Sigmoid colon (tissue), 6 donors: ENCODE measurements at regions not wholly inside any gene's neighbourhood (a gene's known extent, or its start where the extent isn't known, plus 50 kb on each side); places are given as distances from the start of the nearest gene placed in this dataset.

Source experiments
- DNase-seq: peaks from one replicate; pipeline ENCODE4 v3.0.0-alpha.2; 2019
- H3K27ac ChIP-seq, 4 donors: fragments of 200-600 bp; sonication (generic); one replicate each; pipeline ENCODE4 v1.5.1; 2016 to 2019; ENCODE audit warnings: mild to moderate bottlenecking in 1 of 4
- H3K27me3 ChIP-seq, 3 donors: fragments of 200-600 bp; sonication (generic); one replicate each; pipeline ENCODE4 v1.5.1; 2019; ENCODE audit warnings: mild to moderate bottlenecking in 1 of 3
- H3K36me3 ChIP-seq, 4 donors: fragments of 200-600 bp; sonication (generic); one replicate each; pipeline ENCODE4 v1.5.1; 2016 to 2019
- H3K4me1 ChIP-seq, 4 donors: fragments of 200-600 bp; sonication (generic); one replicate each; pipeline ENCODE4 v1.5.1; 2017 to 2019
- H3K4me3 ChIP-seq, 4 donors: fragments of 200-600 bp; sonication (generic); one replicate each; pipeline ENCODE4 v1.5.1; 2017 to 2019; ENCODE audit warnings: mild to moderate bottlenecking in 2 of 4, moderate library complexity in 1 of 4
- H3K9me3 ChIP-seq, 4 donors: fragments of 200-600 bp in 3 of 4; sonication (generic) in 3 of 4; one replicate each; pipeline versions ENCODE4 v1.5.1 to v1.6.1; 2013 to 2019
- EP300 ChIP-seq, 4 donors: sonication (generic); formaldehyde crosslinking; IDR thresholded peaks; one replicate each; pipeline ENCODE4 v1.6.1; 2017; ENCODE audit warnings: antibody characterized with exemption in 4 of 4
- POLR2A ChIP-seq, 2 donors: fragments of 450-650 bp; IDR thresholded peaks; one replicate each; pipeline ENCODE4 v1.6.1; 2016; ENCODE audit warnings: antibody characterized with exemption in 2 of 2, mild to moderate bottlenecking in 2 of 2, moderate library complexity in 2 of 2
- POLR2AphosphoS5 ChIP-seq, 4 donors: sonication (generic); formaldehyde crosslinking; IDR thresholded peaks; one replicate each; pipeline ENCODE4 v1.6.1; 2017; ENCODE audit warnings: antibody characterized with exemption in 4 of 4
- WGBS, 2 donors: extraction: QIAGEN DNeasy Blood & Tissue Kit; methylation state at CpG; one replicate each; pipeline ENCODE4 v1.1.7; 2013; 5-methylcytosine and 5-hydroxymethylcytosine counted together
- intact Hi-C: fragments of 100-400 bp; cut with DNase I; formaldehyde crosslinking; loops from one replicate; pipeline ENCODE4 v1.15.1; 2023
- TF ChIP-seq, protein P1 (sequence below), 4 experiments: fragments of 450-650 bp in 3 of 4; fragments of 200-600 bp in 1 of 4; IDR thresholded peaks; one replicate each; pipeline ENCODE4 v1.5.1; 2016 to 2019; ENCODE audit warnings: antibody characterized with exemption in 4 of 4, mild to moderate bottlenecking in 3 of 4, moderate library complexity in 2 of 4
- donor health status: healthy with polysubstance abuse.
- donor health status: healthy.

DNA sequence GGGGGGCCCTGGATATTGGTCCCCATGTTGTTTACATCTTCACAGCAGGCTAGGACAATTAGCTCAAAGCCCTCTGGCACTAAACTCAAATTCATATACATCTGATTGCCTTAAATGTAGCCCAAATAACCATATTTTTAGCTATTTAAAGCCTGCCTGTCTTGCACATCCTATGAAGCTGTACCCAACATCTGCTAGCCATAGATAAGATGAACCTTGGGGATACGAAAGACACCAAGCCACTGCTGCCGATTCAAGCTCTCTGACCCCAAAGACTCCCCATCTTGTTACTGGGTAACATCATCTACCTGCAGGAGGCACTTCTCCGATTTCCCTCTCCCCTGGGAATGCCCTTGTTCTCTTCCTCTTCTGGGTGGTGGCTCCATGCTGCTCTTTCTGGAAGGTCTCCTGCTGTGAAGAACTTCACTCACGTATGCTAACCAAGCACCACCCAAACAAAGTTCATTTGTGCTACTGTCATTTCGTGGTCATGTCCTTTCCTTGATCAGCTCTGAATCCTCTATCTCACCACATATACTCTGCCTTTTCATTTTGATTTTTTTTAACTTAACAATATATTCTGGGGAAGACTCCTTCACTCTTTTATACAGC lies 107.7 kb upstream of the ATXN3L start:
- Histone ChIP-seq H3K4me3 (no peak overlapping the region), H3K27ac (no peak overlapping the region), H3K27me3 (no peaks in the 10 kb centered on the region), H3K36me3 (no peaks in the 10 kb centered on the region), H3K9me3 (no peaks in the 10 kb centered on the region), H3K4me1 (peaks cover 0 to 7% (median 5%) of the 10 kb centered on the region in 4 donors)
- intact Hi-C loops, result no loop called here
- TF ChIP-seq EP300 (IDR thresholded peaks at IDR 0.05), result no peak
- TF ChIP-seq POLR2AphosphoS5 (IDR thresholded peaks at IDR 0.05), result no peak
- no peak for TF ChIP-seq POLR2A (IDR thresholded peaks at IDR 0.05)
- TF ChIP-seq, protein P1, sequence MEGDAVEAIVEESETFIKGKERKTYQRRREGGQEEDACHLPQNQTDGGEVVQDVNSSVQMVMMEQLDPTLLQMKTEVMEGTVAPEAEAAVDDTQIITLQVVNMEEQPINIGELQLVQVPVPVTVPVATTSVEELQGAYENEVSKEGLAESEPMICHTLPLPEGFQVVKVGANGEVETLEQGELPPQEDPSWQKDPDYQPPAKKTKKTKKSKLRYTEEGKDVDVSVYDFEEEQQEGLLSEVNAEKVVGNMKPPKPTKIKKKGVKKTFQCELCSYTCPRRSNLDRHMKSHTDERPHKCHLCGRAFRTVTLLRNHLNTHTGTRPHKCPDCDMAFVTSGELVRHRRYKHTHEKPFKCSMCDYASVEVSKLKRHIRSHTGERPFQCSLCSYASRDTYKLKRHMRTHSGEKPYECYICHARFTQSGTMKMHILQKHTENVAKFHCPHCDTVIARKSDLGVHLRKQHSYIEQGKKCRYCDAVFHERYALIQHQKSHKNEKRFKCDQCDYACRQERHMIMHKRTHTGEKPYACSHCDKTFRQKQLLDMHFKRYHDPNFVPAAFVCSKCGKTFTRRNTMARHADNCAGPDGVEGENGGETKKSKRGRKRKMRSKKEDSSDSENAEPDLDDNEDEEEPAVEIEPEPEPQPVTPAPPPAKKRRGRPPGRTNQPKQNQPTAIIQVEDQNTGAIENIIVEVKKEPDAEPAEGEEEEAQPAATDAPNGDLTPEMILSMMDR (IDR thresholded peaks at IDR 0.05), result no peak
- WGBS, 2 donors, result 82 to 83% methylated on average over 5 of the region's 5 CpGs
- DNase-seq, result no peak

DNA sequence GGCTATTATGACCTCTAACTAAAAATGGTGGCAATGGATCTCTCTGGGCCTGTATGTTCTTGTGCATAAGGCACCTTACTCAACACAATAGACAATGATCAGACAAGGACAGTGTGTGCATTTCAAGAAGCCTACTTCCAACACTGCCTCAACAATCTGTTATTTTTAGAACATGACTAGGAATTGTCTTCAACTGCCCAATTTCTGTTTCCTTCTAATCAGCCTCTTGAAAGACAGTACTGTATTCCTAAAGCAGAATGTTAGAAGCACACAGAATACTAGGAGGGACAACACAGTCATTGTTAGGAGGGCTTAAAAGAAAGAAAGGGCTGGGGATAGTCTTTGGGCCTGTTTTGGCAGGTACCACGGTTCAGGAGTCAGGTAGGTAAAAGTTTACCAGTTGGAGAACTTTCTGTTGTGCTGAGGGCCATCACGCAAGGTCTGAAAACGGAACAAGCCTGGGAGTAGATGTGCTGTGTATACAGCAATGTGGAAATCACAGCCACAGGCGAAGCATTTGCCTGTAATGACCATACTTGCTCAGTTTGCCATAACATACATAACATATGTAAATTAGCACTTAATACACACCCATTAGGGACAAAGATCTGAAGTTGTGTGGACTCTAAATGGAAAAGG lies 100.8 kb upstream of the ATXN3L start:
- Histone ChIP-seq H3K4me3 (no peak overlapping the region), H3K36me3 (no peaks in the 10 kb centered on the region), H3K9me3 (no peaks in the 10 kb centered on the region), H3K4me1 (no peaks in the 10 kb centered on the region), H3K27me3 (no peaks in the 10 kb centered on the region), H3K27ac (no peak overlapping the region)
- WGBS, 2 donors, result 84 to 94% methylated on average over 4 of the region's 4 CpGs
- TF ChIP-seq POLR2AphosphoS5 (IDR thresholded peaks at IDR 0.05) (no peak), POLR2A (IDR thresholded peaks at IDR 0.05) (no peak), EP300 (IDR thresholded peaks at IDR 0.05) (no peak)
- TF ChIP-seq, protein P1 (IDR thresholded peaks at IDR 0.05), result no peak
- intact Hi-C loops, result no loop called here
- DNase-seq, result no peak

DNA sequence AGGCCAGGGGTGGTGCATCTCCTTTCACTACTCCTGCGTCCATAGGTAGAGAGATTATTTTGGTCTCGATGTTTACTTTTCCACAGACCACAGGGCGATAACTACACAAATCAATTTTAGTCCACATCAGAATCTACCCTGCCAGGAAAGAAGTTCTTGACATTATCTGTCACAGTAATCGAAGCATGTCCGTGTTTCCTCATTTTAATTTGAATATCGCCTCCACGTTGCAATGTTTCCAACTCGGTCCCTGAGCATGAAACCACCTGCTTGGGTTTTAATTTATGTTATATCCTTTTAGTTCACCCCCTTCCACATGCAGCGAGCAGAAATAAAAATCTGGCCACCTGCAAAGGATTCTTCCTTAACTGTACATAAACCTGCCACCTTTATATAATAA lies 100.1 kb upstream of the ATXN3L start:
- no peaks in the 10 kb centered on the region for H3K27me3 ChIP-seq
- intact Hi-C loops, result no loop called here
- H3K27ac ChIP-seq, result no peak overlapping the region
- no peaks in the 10 kb centered on the region for H3K4me1 ChIP-seq
- H3K9me3 ChIP-seq, result no peaks in the 10 kb centered on the region
- no peak for TF ChIP-seq EP300 (IDR thresholded peaks at IDR 0.05)
- no peak for TF ChIP-seq POLR2AphosphoS5 (IDR thresholded peaks at IDR 0.05)
- TF ChIP-seq POLR2A (IDR thresholded peaks at IDR 0.05), result no peak
- TF ChIP-seq, protein P1 (IDR thresholded peaks at IDR 0.05), result no peak
- no peaks in the 10 kb centered on the region for H3K36me3 ChIP-seq
- WGBS, 2 donors, result 77 to 94% methylated on average over 9 of the region's 9 CpGs
- no peak for DNase-seq
- H3K4me3 ChIP-seq, result no peak overlapping the region

DNA sequence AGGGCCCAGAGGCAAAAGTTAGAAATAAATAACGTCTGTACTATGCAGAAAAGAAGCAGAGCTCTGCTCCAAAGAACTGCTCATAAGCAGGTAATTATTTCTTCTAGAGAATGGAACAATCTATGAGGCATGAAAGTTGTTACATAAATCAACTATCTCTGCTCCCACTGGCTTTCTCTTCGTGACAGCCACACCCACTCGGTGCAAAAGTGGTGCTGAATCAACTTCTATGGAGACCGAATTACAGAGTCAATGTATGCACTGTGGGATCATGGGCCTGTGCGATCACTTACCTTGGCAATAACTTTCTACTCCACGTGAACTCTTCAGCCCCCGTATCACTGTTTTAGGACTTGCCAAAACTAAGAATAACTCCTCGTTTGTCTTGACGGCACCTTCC lies 99.4 kb upstream of the ATXN3L start:
- Histone ChIP-seq H3K27me3 (no peaks in the 10 kb centered on the region), H3K4me3 (no peak overlapping the region), H3K36me3 (no peaks in the 10 kb centered on the region), H3K4me1 (no peaks in the 10 kb centered on the region), H3K9me3 (no peaks in the 10 kb centered on the region), H3K27ac (no peak overlapping the region)
- DNase-seq, result no peak
- WGBS, 2 donors, result 80 to 90% methylated on average over 9 of the region's 9 CpGs
- intact Hi-C loops, result no loop called here
- TF ChIP-seq EP300 (IDR thresholded peaks at IDR 0.05) (no peak), POLR2AphosphoS5 (IDR thresholded peaks at IDR 0.05) (no peak), POLR2A (IDR thresholded peaks at IDR 0.05) (no peak)
- TF ChIP-seq, protein P1 (IDR thresholded peaks at IDR 0.05), result no peak
